ENCODE measurements at regions not wholly inside any gene's neighbourhood (a gene's known extent, or its start where the extent isn't known, plus 50 kb on each side); places are given as distances from the start of the nearest gene placed in this dataset.

GRCh38 chr9:86763791-86764190, 183.5 kb downstream of the GAS1 start (continued):
- TF ChIP-seq TOE1 (IDR thresholded peaks at IDR 0.05; ENCODE audit: borderline replicate concordance) (no peak), TOE1 (CRISPR knock-in tag; IDR thresholded peaks at IDR 0.05; ENCODE audit: borderline replicate concordance, low read depth) (no peak), NONO (IDR thresholded peaks at IDR 0.05; ENCODE audit: low read depth in 2 of 2, low read length in 1 of 2) (no peak), XRCC3 (IDR thresholded peaks at IDR 0.05) (no peak), DLX4 (CRISPR knock-in tag; IDR thresholded peaks at IDR 0.05) (no peak), BHLHE40 (IDR thresholded peaks at IDR 0.05; ENCODE audit: low read length) (no peak)

- ATAC-seq = no peak
- H3K4me1 ChIP-seq (replicated peaks in 1 of 2; ENCODE audit: control insufficient read depth in 2 of 2, insufficient read depth in 2 of 2, low read length in 2 of 2) = no peaks in the 10 kb centered on the region
- H3K36me3 ChIP-seq (ENCODE audit: control insufficient read depth, insufficient read depth, low read length) = no peaks in the 10 kb centered on the region
- no peaks in the 10 kb centered on the region for H3K9me3 ChIP-seq (replicated peaks; ENCODE audit: control insufficient read depth, insufficient read depth, low read depth, low read length)
- H3K27ac ChIP-seq (ENCODE audit: extremely low read depth, low read depth, low read length) = no peak overlapping the region
- no peak for FAIRE-seq
- intact Hi-C loops (cut with micrococcal nuclease) = no loop called here
- H3K27me3 ChIP-seq (ENCODE audit: control insufficient read depth in 2 of 2, insufficient read depth in 2 of 2, low read length in 2 of 2) = no peaks in the 10 kb centered on the region
- H3K79me2 ChIP-seq (ENCODE audit: control insufficient read depth, insufficient read depth, low read length) = no peaks in the 10 kb centered on the region
- no peak overlapping the region for H3K4me2 ChIP-seq (ENCODE audit: insufficient read depth, low read length)
- no peaks in the 10 kb centered on the region for H3K9me1 ChIP-seq (ENCODE audit: control insufficient read depth, insufficient read depth, low read length)
- ChIA-PET POLR2A (no interaction called here), CTCF (ENCODE audit: low intra/inter-chr PET ratio) (no interaction called here)
- in situ Hi-C loops (cut with MboI) = no loop called here
- WGBS (ENCODE audit: insufficient coverage, low coverage, missing lambda C conversion rate) = 0% methylated on average over 1 of the region's 1 CpG
- no peak overlapping the region for H3K4me3 ChIP-seq
- no peaks in the 10 kb centered on the region for H4K20me1 ChIP-seq (replicated peaks; ENCODE audit: control insufficient read depth, insufficient read depth, low read length)
- DNase-seq (ENCODE audit: extremely low read depth in 1 of 4, low spot score in 3 of 4) = no peak
- no peak overlapping the region for H2AFZ ChIP-seq (ENCODE audit: low read depth, low read length)
- H3K9ac ChIP-seq (ENCODE audit: insufficient read depth in 1 of 2, low read depth in 2 of 2, low read length in 2 of 2) = no peak overlapping the region
- BruUV-seq (replicated peaks) = no TSS peak
- TF ChIP-seq POLR2B (IDR thresholded peaks at IDR 0.05; ENCODE audit: low read depth, partially characterized antibody) (no peak), ZNF696 (CRISPR knock-in tag; conservative IDR thresholded peaks at IDR 0.05) (no peak), NONO (IDR thresholded peaks at IDR 0.05; ENCODE audit: low read depth in 2 of 2, low read length in 1 of 2) (no peak), BRD9 (IDR thresholded peaks at IDR 0.05; ENCODE audit: low read depth, partially characterized antibody) (no peak), CLOCK (CRISPR knock-in tag; IDR thresholded peaks at IDR 0.05; ENCODE audit: borderline replicate concordance) (no peak), PATZ1 (CRISPR knock-in tag; IDR thresholded peaks at IDR 0.05; ENCODE audit: borderline replicate concordance) (no peak), MAFF (IDR thresholded peaks at IDR 0.05; ENCODE audit: low read length) (no peak), NR2C1 (IDR thresholded peaks at IDR 0.05) (no peak), NR2C1 (tag; IDR thresholded peaks at IDR 0.05) (no peak), FOXA3 (CRISPR knock-in tag; conservative IDR thresholded peaks at IDR 0.05 in 1 of 2, IDR thresholded peaks at IDR 0.05 in 1 of 2) (no peak), KLF1 (tag; IDR thresholded peaks at IDR 0.05) (no peak), PTBP1 (IDR thresholded peaks at IDR 0.05; ENCODE audit: low read depth, low read length) (no peak), MTA3 (IDR thresholded peaks at IDR 0.05; ENCODE audit: borderline replicate concordance) (no peak)
Measured at GRCh38 chr9:86757382-86757720, 190.0 kb downstream of the GAS1 start.

Data from K562 (cell line).